ENCODE measurements at regions not wholly inside any gene's neighbourhood (a gene's known extent, or its start where the extent isn't known, plus 50 kb on each side); places are given as distances from the start of the nearest gene placed in this dataset.

GRCh38 chr3:170773682-170774425, 96.1 kb downstream of the RPL22L1 start:
- TF ChIP-seq SUZ12 (IDR thresholded peaks at IDR 0.05; ENCODE audit: extremely low read depth, insufficient read depth, insufficient read length) (no peak), YY1 (IDR thresholded peaks at IDR 0.05; ENCODE audit: insufficient read depth, insufficient read length) (no peak)
